ENCODE measurements at regions not wholly inside any gene's neighbourhood (a gene's known extent, or its start where the extent isn't known, plus 50 kb on each side); places are given as distances from the start of the nearest gene placed in this dataset.

- no peak overlapping the region for H3K27ac ChIP-seq
- 74 to 85% (median 81%) methylated on average over 3 of the region's 3 CpGs for WGBS, 4 donors
Measured at GRCh38 chr4:83979773-83980172, 443.9 kb downstream of the GPAT3 start.

DNA sequence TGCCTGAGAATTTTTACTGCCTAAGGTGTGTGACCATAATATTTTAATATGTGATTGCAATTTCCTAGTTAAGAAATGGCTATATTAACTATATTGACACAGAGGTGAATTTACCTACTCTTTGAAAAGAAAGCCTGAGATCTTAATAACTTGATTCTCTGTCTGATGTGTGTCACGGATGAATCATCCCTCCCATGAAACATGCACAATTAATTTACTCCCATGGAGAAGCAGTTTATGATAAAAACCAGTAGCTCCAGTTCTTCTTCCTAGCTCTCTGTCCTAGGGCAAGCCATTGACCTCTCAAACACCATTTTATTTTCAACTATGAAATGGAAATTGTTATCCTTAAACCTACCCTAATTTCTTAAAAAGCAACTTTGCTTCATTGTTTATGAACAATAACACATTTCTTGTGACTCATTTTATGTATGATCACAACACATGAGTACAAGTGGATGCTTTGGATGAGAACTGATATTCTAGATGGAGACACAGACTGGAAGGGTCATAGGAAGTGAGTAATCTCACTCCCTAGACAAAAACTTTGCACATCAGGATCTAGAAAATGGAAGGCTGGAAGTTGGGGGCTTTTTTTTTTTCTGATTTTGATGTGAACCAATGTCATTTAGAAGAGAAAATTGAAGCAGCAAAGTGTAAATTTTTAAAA, 438.3 kb downstream of the GPAT3 start:
- intact Hi-C loops (cut with DNase I): no loop called here
- H3K27me3 ChIP-seq: no peaks in the 10 kb centered on the region
- TF ChIP-seq CTCF (IDR thresholded peaks at IDR 0.05) (no peak), POLR2A (IDR thresholded peaks at IDR 0.05) (no peak)
- no peaks in the 10 kb centered on the region for H3K36me3 ChIP-seq (replicated peaks in 1 of 2)
- no peak for DNase-seq
- WGBS, 4 donors: 62 to 84% (median 71%) methylated on average over 1 of the region's 1 CpG
- no peak overlapping the region for H3K27ac ChIP-seq
- H3K4me3 ChIP-seq: no peak overlapping the region
- no peaks in the 10 kb centered on the region for H3K4me1 ChIP-seq (replicated peaks in 1 of 2)
- H3K9me3 ChIP-seq (replicated peaks in 1 of 3): no peaks in the 10 kb centered on the region

More at GRCh38 chr4:83979773-83980172, 443.9 kb downstream of the GPAT3 start:
- Histone ChIP-seq H3K4me3 (no peak overlapping the region), H3K27me3 (no peaks in the 10 kb centered on the region), H3K4me1 (replicated peaks in 1 of 2) (no peaks in the 10 kb centered on the region), H3K36me3 (replicated peaks in 1 of 2) (no peaks in the 10 kb centered on the region), H3K9me3 (replicated peaks in 1 of 3) (no peaks in the 10 kb centered on the region)
- no peak for DNase-seq
- TF ChIP-seq CTCF (IDR thresholded peaks at IDR 0.05): no peak
- no peak for TF ChIP-seq POLR2A (IDR thresholded peaks at IDR 0.05)
- intact Hi-C loops (cut with DNase I): no loop called here

DNA sequence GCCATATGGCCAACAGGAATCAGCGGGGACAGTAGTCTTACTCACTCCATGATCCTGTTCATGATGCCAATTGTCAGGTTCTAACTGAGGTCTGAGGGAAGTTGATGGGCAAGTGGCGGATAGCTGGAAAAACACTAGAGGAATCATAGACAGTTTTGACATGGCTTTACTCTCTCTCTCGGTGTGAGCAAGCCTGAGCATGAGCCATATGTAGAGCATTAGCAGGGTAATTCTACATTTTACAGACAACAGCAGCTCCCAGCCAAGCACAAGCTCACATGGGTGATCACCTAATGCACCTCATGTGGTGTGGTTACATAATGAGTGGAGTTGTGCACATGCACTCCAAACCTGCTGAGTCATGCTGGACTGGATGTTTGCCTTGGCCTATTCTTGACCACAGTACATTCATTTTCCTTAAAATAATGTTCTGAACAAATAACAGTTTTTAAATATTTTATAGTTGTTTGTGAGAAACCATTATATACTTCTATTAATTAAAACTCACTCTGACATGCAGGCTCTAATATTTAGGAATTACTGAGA, 429.2 kb downstream of the GPAT3 start:
- no peak overlapping the region for H3K4me3 ChIP-seq

DNA sequence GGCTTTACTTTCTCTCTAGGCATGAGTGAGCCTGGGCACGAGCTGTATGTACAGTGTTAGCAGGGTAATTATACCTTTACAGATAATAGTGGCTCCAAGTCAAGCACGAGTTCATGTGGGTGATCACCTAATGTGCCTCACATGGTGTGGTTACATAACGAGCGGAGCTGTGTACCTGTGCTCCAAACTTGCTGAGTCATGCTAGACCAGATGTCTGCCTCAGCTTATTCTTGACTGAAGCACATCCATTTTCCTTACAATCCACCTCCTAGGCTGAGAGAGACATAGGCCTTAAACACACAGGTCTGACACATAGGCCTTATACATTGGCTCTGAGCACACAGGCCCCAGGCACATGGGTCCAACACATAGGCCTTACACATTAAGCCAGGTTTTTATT, 426.6 kb downstream of the GPAT3 start:
- Histone ChIP-seq H3K9me3 (replicated peaks in 1 of 3) (no peaks in the 10 kb centered on the region), H3K27ac (no peak overlapping the region), H3K4me3 (no peak overlapping the region), H3K36me3 (replicated peaks in 1 of 2) (no peaks in the 10 kb centered on the region), H3K4me1 (replicated peaks in 1 of 2) (no peaks in the 10 kb centered on the region), H3K27me3 (no peaks in the 10 kb centered on the region)
- DNase-seq: no peak
- no peak for TF ChIP-seq CTCF (IDR thresholded peaks at IDR 0.05)
- no peak for TF ChIP-seq POLR2A (IDR thresholded peaks at IDR 0.05)
- 76 to 84% (median 81%) methylated on average over 4 of the region's 4 CpGs for WGBS, 4 donors
- intact Hi-C loops (cut with DNase I): no loop called here

More for the DNA sequence above, 429.2 kb downstream of the GPAT3 start:
- H3K9me3 ChIP-seq (replicated peaks in 1 of 3): no peaks in the 10 kb centered on the region
- WGBS, 4 donors: 83 to 100% (median 92%) methylated on average over 2 to 3 of the region's 3 CpGs
- intact Hi-C loops (cut with DNase I): no loop called here
- H3K4me1 ChIP-seq (replicated peaks in 1 of 2): no peaks in the 10 kb centered on the region
- TF ChIP-seq POLR2A (IDR thresholded peaks at IDR 0.05) (no peak), CTCF (IDR thresholded peaks at IDR 0.05) (no peak)
- DNase-seq: no peak
- no peaks in the 10 kb centered on the region for H3K27me3 ChIP-seq
- H3K27ac ChIP-seq: no peak overlapping the region
- no peaks in the 10 kb centered on the region for H3K36me3 ChIP-seq (replicated peaks in 1 of 2)
